Calu3 (cell line): ENCODE measurements at regions not wholly inside any gene's neighbourhood (a gene's known extent, or its start where the extent isn't known, plus 50 kb on each side); places are given as distances from the start of the nearest gene placed in this dataset.

ENCODE experiments used
- BruUV-seq: library from RNA; stranded (reverse); fragments of 400-500 nt; replicated peaks from 2 replicates; lab custom pipeline; 2021; lab: Mats Ljungman, UMichigan
- CTCF ChIA-PET: fragments of 300-600 bp; sonication (Branson Sonifier 250); formaldehyde crosslinking; loops from one replicate; lab custom pipeline; 2022; ENCODE audit warnings: antibody characterized with exemption; lab: Charles Lee
- DNase-seq: peaks from one replicate; pipeline ENCODE4 v3.0.0; 2022
- H3K27ac Mint-ChIP-seq: one replicate; pipeline ENCODE4 v1.8.0; 2022; ENCODE audit warnings: mixed read lengths; ENCODE audit not compliant: unreplicated experiment
- H3K27me3 Mint-ChIP-seq: one replicate; pipeline ENCODE4 v1.8.0; 2022; ENCODE audit warnings: mixed read lengths; ENCODE audit not compliant: unreplicated experiment
- H3K36me3 Mint-ChIP-seq: one replicate; pipeline ENCODE4 v1.8.0; 2022; ENCODE audit warnings: mild to moderate bottlenecking, moderate library complexity, mixed read lengths; ENCODE audit not compliant: insufficient read depth, unreplicated experiment
- H3K4me1 Mint-ChIP-seq: one replicate; pipeline ENCODE4 v1.8.0; 2022; ENCODE audit warnings: mild to moderate bottlenecking, low read depth, mixed read lengths; ENCODE audit not compliant: unreplicated experiment
- H3K4me3 Mint-ChIP-seq: one replicate; pipeline ENCODE4 v1.8.0; 2022; ENCODE audit warnings: mild to moderate bottlenecking, low read depth, moderate library complexity, mixed read lengths; ENCODE audit not compliant: unreplicated experiment
- H3K9me3 Mint-ChIP-seq: one replicate; pipeline ENCODE4 v1.8.0; 2022; ENCODE audit warnings: low read depth, mixed read lengths; ENCODE audit not compliant: unreplicated experiment
- intact Hi-C: fragments of 100-400 bp; cut with micrococcal nuclease; formaldehyde crosslinking; loops from one replicate; pipeline ENCODE4 v1.10.0; 2022; ENCODE audit not compliant: unreplicated experiment
- TF ChIP-seq, protein P1 (sequence below): fragments of 200-600 bp; IDR thresholded peaks from one replicate; pipeline ENCODE4 v1.8.0; 2022; ENCODE audit warnings: antibody characterized with exemption; ENCODE audit not compliant: unreplicated experiment

DNA sequence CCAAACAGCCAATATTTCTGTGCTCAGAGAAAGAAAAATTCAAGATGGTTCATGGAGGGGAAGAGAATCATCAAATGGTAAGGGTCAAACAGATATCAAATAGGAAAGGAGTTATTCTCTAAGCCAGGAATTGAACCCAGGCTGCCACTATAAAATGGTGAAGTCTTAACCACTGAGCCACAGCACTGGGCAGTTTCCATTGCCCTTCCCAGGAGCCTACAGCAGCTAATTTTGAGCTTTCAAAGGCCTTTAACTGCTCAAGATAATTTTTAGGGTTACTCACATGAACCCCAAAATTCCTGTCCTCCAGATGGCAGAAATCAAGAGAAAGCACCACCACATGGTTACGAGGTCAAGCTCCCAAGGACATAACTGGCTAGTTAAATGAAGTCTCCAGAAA is 176.2 kb downstream of the KIF18A start:
- CTCF ChIA-PET, result no interaction called here
- Mint-ChIP-seq H3K36me3 (peaks cover 9% of the 10 kb centered on the region), H3K4me3 (no peak overlapping the region), H3K4me1 (peaks cover 14% of the 10 kb centered on the region), H3K27me3 (no peaks in the 10 kb centered on the region), H3K9me3 (no peaks in the 10 kb centered on the region), H3K27ac (no peak overlapping the region)
- TF ChIP-seq, protein P1, sequence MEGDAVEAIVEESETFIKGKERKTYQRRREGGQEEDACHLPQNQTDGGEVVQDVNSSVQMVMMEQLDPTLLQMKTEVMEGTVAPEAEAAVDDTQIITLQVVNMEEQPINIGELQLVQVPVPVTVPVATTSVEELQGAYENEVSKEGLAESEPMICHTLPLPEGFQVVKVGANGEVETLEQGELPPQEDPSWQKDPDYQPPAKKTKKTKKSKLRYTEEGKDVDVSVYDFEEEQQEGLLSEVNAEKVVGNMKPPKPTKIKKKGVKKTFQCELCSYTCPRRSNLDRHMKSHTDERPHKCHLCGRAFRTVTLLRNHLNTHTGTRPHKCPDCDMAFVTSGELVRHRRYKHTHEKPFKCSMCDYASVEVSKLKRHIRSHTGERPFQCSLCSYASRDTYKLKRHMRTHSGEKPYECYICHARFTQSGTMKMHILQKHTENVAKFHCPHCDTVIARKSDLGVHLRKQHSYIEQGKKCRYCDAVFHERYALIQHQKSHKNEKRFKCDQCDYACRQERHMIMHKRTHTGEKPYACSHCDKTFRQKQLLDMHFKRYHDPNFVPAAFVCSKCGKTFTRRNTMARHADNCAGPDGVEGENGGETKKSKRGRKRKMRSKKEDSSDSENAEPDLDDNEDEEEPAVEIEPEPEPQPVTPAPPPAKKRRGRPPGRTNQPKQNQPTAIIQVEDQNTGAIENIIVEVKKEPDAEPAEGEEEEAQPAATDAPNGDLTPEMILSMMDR, result no peak
- DNase-seq, result no peak
- no TSS peak for BruUV-seq
- intact Hi-C loops, result no loop called here

DNA sequence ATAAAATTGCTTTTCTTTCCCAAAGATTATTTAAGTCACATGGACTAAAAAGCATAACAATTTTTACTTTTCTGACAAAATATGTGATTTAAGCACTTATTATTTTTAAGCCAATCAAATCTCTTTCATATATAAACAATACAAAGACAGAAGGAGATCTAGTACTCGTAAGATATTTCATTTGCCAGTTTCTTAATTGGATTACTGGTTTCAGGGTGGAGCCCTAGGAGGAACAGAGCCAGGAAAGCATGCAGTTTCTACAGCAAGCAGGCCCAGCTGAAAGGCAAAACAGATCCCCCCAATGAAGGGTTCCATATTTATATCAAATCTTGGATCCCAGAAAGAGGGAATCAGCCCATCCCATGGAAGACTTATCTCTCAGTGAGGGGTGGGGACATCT is 177.0 kb downstream of the KIF18A start:
- BruUV-seq, result no TSS peak
- H3K4me1 Mint-ChIP-seq, result peaks cover 14% of the 10 kb centered on the region
- CTCF ChIA-PET, result no interaction called here
- H3K36me3 Mint-ChIP-seq, result peaks cover 9% of the 10 kb centered on the region
- no peak overlapping the region for H3K4me3 Mint-ChIP-seq
- H3K27ac Mint-ChIP-seq, result no peak overlapping the region
- H3K9me3 Mint-ChIP-seq, result no peaks in the 10 kb centered on the region
- DNase-seq, result no peak
- TF ChIP-seq, protein P1, result no peak
- H3K27me3 Mint-ChIP-seq, result no peaks in the 10 kb centered on the region
- intact Hi-C loops, result no loop called here

DNA sequence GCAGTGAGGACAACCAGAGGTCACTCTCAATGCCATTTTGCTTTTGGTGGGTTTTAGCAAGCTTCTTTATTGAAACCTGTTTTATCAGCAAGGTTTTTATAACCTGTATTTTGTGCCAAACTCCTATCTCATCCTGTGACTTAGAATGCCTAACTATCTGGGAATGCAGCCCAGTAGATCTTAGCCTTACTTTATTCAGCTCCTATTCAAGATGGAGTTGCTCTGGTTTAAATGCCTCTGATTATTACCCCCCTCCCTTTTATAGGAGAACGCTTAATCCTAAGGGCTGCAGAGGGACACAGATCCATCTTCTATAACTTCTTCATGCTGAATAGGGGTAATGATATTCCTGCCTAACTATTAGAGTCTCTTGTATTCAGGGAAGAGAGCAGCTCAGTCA is 179.1 kb downstream of the KIF18A start:
- DNase-seq, result no peak
- no peaks in the 10 kb centered on the region for H3K9me3 Mint-ChIP-seq
- H3K4me1 Mint-ChIP-seq, result no peaks in the 10 kb centered on the region
- H3K4me3 Mint-ChIP-seq, result no peak overlapping the region
- BruUV-seq, result no TSS peak
- H3K27me3 Mint-ChIP-seq, result no peaks in the 10 kb centered on the region
- TF ChIP-seq, protein P1, result no peak
- no peak overlapping the region for H3K27ac Mint-ChIP-seq
- no peaks in the 10 kb centered on the region for H3K36me3 Mint-ChIP-seq
- CTCF ChIA-PET, result no interaction called here
- intact Hi-C loops, result no loop called here

DNA sequence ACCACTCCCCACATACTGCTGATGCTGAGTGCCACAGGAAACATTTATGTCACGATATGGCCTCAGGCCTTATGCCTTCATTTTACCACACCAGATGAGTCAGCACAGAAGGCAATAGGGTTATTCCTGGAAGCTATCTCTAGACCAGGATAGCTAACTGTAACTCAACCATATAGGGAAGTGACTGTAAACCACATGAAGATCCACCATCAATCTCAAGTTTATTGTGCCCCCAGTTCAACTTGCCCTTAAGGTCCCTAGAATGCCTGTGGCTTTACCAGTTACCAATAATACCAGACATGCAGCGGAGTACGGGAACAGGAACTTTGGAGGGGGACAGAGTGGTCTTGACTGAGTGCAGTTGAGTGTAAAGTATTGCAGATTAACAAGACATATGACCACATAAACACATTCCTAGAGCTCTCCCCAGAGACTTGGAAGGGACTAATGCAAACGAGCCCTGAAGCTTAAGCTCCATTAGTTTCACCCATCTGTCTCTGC is 180.9 kb downstream of the KIF18A start:
- CTCF ChIA-PET, result interaction anchor here (1.0 kb wide), 1 partner anchor 11 kb away, joined by 3 read pairs; no protein-coding TSS in a partner anchor

More for the DNA sequence above, 180.9 kb downstream of the KIF18A start:
- Mint-ChIP-seq H3K4me1 (no peaks in the 10 kb centered on the region), H3K9me3 (no peaks in the 10 kb centered on the region), H3K27me3 (no peaks in the 10 kb centered on the region), H3K4me3 (no peak overlapping the region), H3K36me3 (no peaks in the 10 kb centered on the region), H3K27ac (no peak overlapping the region)
- no TSS peak for BruUV-seq
- DNase-seq, result no peak
- TF ChIP-seq, protein P1, result no peak
- intact Hi-C loops, result no loop called here
